GM12891 (cell line): ENCODE measurements at regions not wholly inside any gene's neighbourhood (a gene's known extent, or its start where the extent isn't known, plus 50 kb on each side); places are given as distances from the start of the nearest gene placed in this dataset.
"Not testable (repeated sequence)": the region's sequence is repeated elsewhere in the genome, so short reads cannot be mapped to it uniquely, and the experiment has no call there.

Experiments
- DNase-seq: peaks from one replicate; pipeline ENCODE4 v3.0.0; 2011; ENCODE audit warnings: low spot score; ENCODE audit not compliant: insufficient read length
- FAIRE-seq: peaks from 2 replicates; lab custom pipeline; 2011; peaks lifted over from hg19 to GRCh38; lab: Jason Lieb, UNC
- PAX5 ChIP-seq: IDR thresholded peaks from 2 replicates; pipeline ENCODE4 v1.6.1; 2011; ENCODE audit warnings: low read length, moderate library complexity, mild to moderate bottlenecking; ENCODE audit not compliant: insufficient read depth, severe bottlenecking
- POLR2A ChIP-seq: IDR thresholded peaks from 2 replicates; pipeline ENCODE4 v1.6.1; 2011; ENCODE audit warnings: low read depth, low read length, control low read depth
- POLR2AphosphoS5 ChIP-seq: IDR thresholded peaks from 2 replicates; pipeline ENCODE4 v1.6.1; 2011; ENCODE audit warnings: low read depth, low read length, control low read depth
- POU2F2 ChIP-seq: IDR thresholded peaks from 2 replicates; pipeline ENCODE4 v1.6.1; 2011; ENCODE audit warnings: low read depth, mild to moderate bottlenecking, control low read depth, low read length, moderate library complexity
- SPI1 ChIP-seq: IDR thresholded peaks from 2 replicates; pipeline ENCODE4 v1.6.1; 2011; ENCODE audit warnings: low read depth, low read length, control low read depth
- TAF1 ChIP-seq: IDR thresholded peaks from 2 replicates; pipeline ENCODE4 v1.6.1; 2011; ENCODE audit warnings: low read depth, low read length, control low read depth

DNA sequence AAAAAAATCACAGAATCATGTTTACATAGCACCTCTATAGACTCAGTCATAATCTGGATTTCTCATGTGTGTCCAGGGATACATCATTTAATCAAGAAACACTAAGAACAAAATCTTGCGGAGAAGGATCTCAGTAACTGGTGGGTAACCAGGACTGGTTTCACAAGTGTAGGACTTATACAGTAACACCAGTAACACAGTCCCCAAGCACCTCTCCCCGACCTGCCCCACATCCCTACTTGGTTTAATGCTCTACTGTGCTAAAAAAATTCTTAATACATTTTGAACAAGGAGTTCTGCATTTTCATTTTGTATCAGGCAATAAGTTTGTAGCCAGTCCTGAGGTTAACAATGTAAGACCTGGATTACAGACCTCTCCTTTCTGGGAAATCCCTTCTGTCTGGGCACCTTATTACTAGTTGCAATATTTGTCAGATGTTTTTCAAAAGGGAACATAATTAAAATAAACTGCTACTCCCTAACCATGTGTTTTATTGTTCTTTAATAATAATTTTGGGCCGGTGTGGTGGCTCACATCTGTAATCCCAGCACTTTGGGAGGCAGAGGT is 57.6 kb upstream of the BBX start:
- TF ChIP-seq PAX5: no peak
- no peak for FAIRE-seq
- no peak for DNase-seq

DNA sequence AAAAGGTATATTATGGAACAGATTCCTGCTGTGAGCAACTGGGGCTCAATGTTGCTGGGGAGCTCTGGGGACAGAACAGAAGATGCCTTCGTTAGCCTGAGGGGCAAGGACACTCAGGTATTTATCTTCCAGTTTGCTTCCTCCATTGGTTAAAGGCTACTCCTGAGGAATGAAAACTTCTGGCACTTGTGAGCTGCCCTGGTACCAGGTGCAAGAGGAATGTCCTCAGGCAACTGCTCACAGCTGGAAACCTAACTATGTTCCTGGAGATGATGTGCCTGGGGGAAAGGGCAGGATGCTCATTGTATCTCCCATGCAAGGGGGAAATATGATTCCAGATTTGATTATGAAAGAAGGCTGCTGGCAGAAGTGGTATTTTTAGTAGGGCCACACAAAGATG is 54.0 kb upstream of the BBX start:
- DNase-seq (no peak), FAIRE-seq (no peak)
- TF ChIP-seq POLR2AphosphoS5: no peak
- no peak for TF ChIP-seq POLR2A
- no peak for TF ChIP-seq PAX5
- no peak for TF ChIP-seq SPI1
- TF ChIP-seq POU2F2: no peak
- no peak for TF ChIP-seq TAF1

DNA sequence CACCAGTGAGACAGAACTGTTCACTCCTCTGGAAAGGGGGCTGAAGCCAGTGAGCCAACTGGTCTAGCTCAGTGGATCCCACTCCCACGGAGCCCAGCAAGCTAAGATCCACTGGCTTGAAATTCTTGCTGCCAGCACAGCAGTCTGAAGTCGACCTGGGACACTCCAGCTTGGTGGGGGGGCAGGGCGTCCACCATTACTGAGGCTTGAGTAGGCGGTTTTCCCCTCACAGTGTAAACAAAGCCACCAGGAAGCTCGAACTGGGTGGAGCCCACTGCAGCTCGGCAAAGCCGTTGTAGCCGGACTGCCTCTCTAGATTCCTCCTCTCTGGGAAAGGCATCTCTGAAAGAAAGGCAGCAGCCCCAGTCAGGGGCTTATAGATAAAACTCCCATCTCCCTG is 52.3 kb upstream of the BBX start:
- DNase-seq, FAIRE-seq: not testable (repeated sequence)
